ENCODE measurements at regions not wholly inside any gene's neighbourhood (a gene's known extent, or its start where the extent isn't known, plus 50 kb on each side); places are given as distances from the start of the nearest gene placed in this dataset.
"Not testable (repeated sequence)": the region's sequence is repeated elsewhere in the genome, so short reads cannot be mapped to it uniquely, and the experiment has no call there.

DNA sequence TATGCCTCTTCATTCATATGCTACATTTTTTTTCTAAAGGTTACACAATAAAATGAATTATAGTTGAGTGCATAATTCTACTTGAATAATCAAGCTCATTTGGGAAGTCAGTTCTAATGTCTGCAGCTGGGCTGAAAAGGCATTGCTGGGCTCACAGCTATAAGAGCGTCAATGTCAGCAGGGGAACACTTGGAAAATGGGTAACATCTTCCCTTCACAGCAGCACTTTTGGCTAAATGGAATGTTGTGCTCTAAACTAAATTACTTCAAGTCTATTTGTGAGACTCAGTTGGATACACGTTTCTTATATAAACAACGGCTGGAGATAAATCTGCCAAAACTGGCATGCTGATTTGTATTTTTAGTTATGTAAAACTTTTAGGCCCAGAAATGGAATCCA lies 357.8 kb downstream of the TBL1XR1 start:
- Histone ChIP-seq H3K9me3 (ENCODE audit: control insufficient read depth in 1 of 2, low read length in 2 of 2) (peaks cover 0 to 5% of the 10 kb centered on the region in 2 donors), H3K27me3 (ENCODE audit: low read depth, low read length) (no peaks in the 10 kb centered on the region), H3K4me1 (ENCODE audit: control insufficient read depth in 1 of 2, insufficient read depth in 2 of 2, low read length in 2 of 2) (no peaks in the 10 kb centered on the region), H3K4me3 (ENCODE audit: low read depth in 1 of 2, low read length in 2 of 2) (no peak overlapping the region), H3K36me3 (ENCODE audit: control insufficient read depth in 1 of 2, insufficient read depth in 2 of 2, low read length in 2 of 2) (no peaks in the 10 kb centered on the region), H3K27ac (ENCODE audit: low read length) (no peak overlapping the region)

DNA sequence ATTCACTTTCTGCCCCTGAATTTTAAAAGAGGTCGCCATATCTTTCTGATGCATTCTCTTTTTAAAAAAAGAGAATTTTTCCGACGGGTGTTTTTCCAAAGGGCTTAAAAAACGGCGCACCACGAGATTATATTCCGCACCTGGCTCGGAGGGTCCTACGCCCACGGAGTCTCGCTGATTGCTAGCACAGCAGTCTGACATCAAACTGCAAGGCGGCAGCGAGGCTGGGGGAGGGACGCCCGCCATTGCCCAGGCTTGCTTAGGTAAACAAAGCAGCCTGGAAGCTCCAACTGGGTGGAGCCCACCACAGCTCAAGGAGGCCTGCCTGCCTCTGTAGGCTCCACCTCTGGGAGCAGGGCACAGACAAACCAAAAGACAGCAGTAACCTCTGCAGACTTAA lies 370.0 kb downstream of the TBL1XR1 start:
- H3K4me1 ChIP-seq (ENCODE audit: control insufficient read depth in 1 of 2, insufficient read depth in 2 of 2, low read length in 2 of 2); H3K9me3 ChIP-seq (ENCODE audit: control insufficient read depth in 1 of 2, low read length in 2 of 2); H3K36me3 ChIP-seq (ENCODE audit: control insufficient read depth in 1 of 2, insufficient read depth in 2 of 2, low read length in 2 of 2); H3K27ac ChIP-seq (ENCODE audit: low read length); H3K4me3 ChIP-seq (ENCODE audit: low read depth in 1 of 2, low read length in 2 of 2); H3K27me3 ChIP-seq (ENCODE audit: low read depth, low read length): not testable (repeated sequence)

DNA sequence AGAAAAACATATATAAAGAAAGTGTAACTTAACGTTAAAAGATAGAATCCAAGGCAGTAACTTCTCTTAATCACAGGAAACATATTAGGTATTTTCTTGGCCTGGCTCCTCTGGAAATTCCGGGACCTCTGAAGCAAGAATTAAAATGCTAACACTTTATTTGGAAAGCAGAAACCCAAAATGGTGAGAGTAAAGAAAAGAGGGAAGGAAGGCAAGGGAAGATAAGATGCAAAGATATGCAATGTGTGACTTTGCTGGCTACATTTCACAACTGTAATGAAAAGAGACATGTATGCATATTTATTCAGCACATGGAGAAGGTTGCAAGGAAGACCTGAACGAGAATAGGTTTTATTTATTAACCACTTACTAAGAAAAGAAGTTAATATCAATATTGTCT lies 372.5 kb downstream of the TBL1XR1 start:
- Histone ChIP-seq H3K9me3 (ENCODE audit: control insufficient read depth in 1 of 2, low read length in 2 of 2) (peaks cover 2 to 7% of the 10 kb centered on the region in 2 donors), H3K27me3 (ENCODE audit: low read depth, low read length) (no peaks in the 10 kb centered on the region), H3K36me3 (ENCODE audit: control insufficient read depth in 1 of 2, insufficient read depth in 2 of 2, low read length in 2 of 2) (no peaks in the 10 kb centered on the region), H3K27ac (ENCODE audit: low read length) (no peak overlapping the region), H3K4me1 (ENCODE audit: control insufficient read depth in 1 of 2, insufficient read depth in 2 of 2, low read length in 2 of 2) (no peaks in the 10 kb centered on the region), H3K4me3 (ENCODE audit: low read depth in 1 of 2, low read length in 2 of 2) (no peak overlapping the region)

DNA sequence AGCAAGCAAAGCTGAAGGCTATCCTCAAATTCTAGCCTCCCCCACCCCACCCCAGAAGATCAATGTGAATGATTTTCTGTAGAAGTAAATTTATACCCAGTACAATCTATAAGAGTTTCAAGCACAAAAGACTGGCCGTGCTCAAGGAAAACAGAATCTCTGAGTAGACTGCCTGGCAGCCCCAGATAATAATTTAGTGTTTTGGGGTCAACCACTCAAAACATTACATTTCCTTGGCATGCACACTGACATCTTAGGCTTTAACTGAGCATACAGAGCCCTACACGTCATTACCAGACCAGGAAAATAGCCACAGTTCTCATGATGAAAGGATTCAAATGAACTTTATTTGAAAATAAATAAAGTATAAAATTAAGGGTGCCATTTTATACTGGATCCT lies 376.5 kb downstream of the TBL1XR1 start:
- Histone ChIP-seq H3K4me3 (ENCODE audit: low read depth in 1 of 2, low read length in 2 of 2) (no peak overlapping the region), H3K27me3 (ENCODE audit: low read depth, low read length) (no peaks in the 10 kb centered on the region), H3K4me1 (ENCODE audit: control insufficient read depth in 1 of 2, insufficient read depth in 2 of 2, low read length in 2 of 2) (no peaks in the 10 kb centered on the region), H3K9me3 (ENCODE audit: control insufficient read depth in 1 of 2, low read length in 2 of 2) (peaks cover 0 to 4% of the 10 kb centered on the region in 2 donors), H3K27ac (ENCODE audit: low read length) (no peak overlapping the region), H3K36me3 (ENCODE audit: control insufficient read depth in 1 of 2, insufficient read depth in 2 of 2, low read length in 2 of 2) (no peaks in the 10 kb centered on the region)

DNA sequence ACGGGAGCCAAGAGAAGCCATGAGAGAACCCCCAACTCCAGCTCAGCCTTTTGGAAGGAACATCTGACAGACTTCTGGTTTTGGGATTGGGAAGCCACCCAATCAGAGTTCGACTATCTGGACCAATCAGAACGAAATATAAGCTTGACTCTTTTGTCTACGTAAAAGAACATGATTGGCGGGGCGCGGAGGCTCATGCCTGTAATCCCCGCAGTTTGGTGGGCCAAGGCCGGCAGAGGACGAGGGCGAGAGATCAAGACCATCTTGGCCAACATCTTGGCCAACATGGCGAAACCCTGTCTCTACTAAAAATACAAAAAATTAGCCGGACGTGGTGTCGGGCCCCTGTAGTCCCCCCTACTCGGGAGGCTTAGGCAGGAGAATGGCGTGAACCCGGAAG lies 380.3 kb downstream of the TBL1XR1 start:
- Histone ChIP-seq H3K27ac (ENCODE audit: low read length) (no peak overlapping the region), H3K27me3 (ENCODE audit: low read depth, low read length) (no peaks in the 10 kb centered on the region), H3K4me1 (ENCODE audit: control insufficient read depth in 1 of 2, insufficient read depth in 2 of 2, low read length in 2 of 2) (no peaks in the 10 kb centered on the region), H3K9me3 (ENCODE audit: control insufficient read depth in 1 of 2, low read length in 2 of 2) (peaks cover 0 to 4% of the 10 kb centered on the region in 2 donors), H3K36me3 (ENCODE audit: control insufficient read depth in 1 of 2, insufficient read depth in 2 of 2, low read length in 2 of 2) (no peaks in the 10 kb centered on the region), H3K4me3 (ENCODE audit: low read depth in 1 of 2, low read length in 2 of 2) (no peak overlapping the region)

DNA sequence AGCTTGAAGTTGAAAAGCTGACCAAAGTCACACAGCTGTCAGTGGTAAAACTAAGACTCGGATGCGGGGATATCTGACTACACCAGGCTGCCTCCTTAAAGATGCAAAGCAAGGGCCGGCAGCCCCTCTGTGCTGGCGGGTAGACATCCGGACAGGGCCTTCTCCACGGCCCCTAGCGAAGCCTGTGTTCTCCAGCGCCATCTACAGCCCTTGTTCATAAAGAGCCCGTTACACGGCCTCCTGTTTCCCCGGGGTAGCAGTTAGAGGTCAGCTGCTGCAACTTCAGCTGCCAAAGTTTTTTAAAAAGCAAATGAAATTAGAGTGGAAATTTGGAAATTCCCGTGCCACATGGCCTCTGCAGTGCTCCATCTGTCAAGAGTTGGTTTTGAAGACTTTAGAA lies 383.0 kb downstream of the TBL1XR1 start:
- no peak overlapping the region for H3K4me3 ChIP-seq (ENCODE audit: low read depth in 1 of 2, low read length in 2 of 2)
- no peaks in the 10 kb centered on the region for H3K36me3 ChIP-seq (ENCODE audit: control insufficient read depth in 1 of 2, insufficient read depth in 2 of 2, low read length in 2 of 2)
- no peaks in the 10 kb centered on the region for H3K27me3 ChIP-seq (ENCODE audit: low read depth, low read length)
- no peak overlapping the region for H3K27ac ChIP-seq (ENCODE audit: low read length)
- no peaks in the 10 kb centered on the region for H3K4me1 ChIP-seq (ENCODE audit: control insufficient read depth in 1 of 2, insufficient read depth in 2 of 2, low read length in 2 of 2)
- no peaks in the 10 kb centered on the region for H3K9me3 ChIP-seq (ENCODE audit: control insufficient read depth in 1 of 2, low read length in 2 of 2)

DNA sequence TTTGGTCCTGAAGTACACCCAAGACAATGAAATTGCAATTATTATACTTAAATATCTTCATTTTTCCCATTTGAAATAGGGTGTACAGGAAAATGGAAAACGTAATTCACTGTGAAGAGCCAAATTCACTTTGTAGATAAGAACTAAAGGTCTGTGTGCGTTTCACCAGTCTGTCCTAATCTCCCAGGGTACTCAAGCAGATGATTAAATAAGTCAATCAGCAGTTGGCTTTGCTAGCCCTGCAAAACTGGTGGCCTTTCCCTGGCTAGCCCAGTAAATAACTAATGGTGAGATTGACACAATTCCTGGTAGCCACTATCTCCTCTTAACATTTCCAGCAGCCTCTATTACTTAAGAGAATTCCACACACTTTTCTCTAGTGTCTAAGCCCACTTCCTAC lies 389.3 kb downstream of the TBL1XR1 start:
- no peaks in the 10 kb centered on the region for H3K36me3 ChIP-seq (ENCODE audit: control insufficient read depth in 1 of 2, insufficient read depth in 2 of 2, low read length in 2 of 2)
- no peak overlapping the region for H3K4me3 ChIP-seq (ENCODE audit: low read depth in 1 of 2, low read length in 2 of 2)
- no peaks in the 10 kb centered on the region for H3K9me3 ChIP-seq (ENCODE audit: control insufficient read depth in 1 of 2, low read length in 2 of 2)
- no peaks in the 10 kb centered on the region for H3K27me3 ChIP-seq (ENCODE audit: low read depth, low read length)
- no peak overlapping the region for H3K27ac ChIP-seq (ENCODE audit: low read length)
- H3K4me1 ChIP-seq (ENCODE audit: control insufficient read depth in 1 of 2, insufficient read depth in 2 of 2, low read length in 2 of 2), result no peaks in the 10 kb centered on the region

DNA sequence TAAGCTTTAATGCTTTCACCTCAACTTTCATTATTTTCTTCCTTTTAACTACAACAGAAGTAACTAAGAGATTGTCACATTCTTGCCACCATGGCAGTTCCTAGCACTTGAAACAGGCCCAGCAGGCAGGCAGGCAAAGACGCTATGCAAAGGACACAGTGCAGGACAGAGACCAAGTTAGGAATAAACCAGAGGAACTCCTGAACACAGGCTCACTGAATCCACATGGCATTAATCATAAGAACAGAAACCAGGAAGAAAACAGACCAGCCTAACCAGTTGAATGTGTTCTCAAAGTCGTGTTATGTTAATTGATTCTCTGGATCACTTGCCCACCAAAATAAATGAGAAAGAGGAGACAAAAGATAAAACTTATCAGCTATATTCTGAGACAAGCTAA lies 397.6 kb downstream of the TBL1XR1 start:
- Histone ChIP-seq H3K27ac (ENCODE audit: low read length) (no peak overlapping the region), H3K4me1 (ENCODE audit: control insufficient read depth in 1 of 2, insufficient read depth in 2 of 2, low read length in 2 of 2) (no peaks in the 10 kb centered on the region), H3K27me3 (ENCODE audit: low read depth, low read length) (no peaks in the 10 kb centered on the region), H3K36me3 (ENCODE audit: control insufficient read depth in 1 of 2, insufficient read depth in 2 of 2, low read length in 2 of 2) (no peaks in the 10 kb centered on the region), H3K9me3 (ENCODE audit: control insufficient read depth in 1 of 2, low read length in 2 of 2) (no peaks in the 10 kb centered on the region), H3K4me3 (ENCODE audit: low read depth in 1 of 2, low read length in 2 of 2) (no peak overlapping the region)

DNA sequence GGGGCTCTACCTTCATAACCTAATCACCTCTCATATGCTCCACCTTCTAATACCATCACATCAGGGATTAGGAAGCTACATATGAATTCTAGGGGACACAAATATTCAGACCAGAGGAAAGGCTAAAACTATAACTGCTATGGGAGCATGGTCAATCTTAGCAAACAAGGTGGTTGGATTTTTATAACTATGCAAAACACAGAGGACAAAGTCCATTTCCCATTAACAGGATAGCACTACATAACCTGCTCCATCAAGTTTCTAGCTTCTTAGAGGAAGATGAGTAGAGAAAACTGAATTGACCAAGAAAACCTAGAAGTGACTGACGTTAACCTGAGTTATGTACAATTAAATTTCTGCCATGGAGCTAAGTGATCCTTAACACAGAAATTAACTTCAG lies 398.6 kb downstream of the TBL1XR1 start:
- no peaks in the 10 kb centered on the region for H3K9me3 ChIP-seq (ENCODE audit: control insufficient read depth in 1 of 2, low read length in 2 of 2)
- no peaks in the 10 kb centered on the region for H3K4me1 ChIP-seq (ENCODE audit: control insufficient read depth in 1 of 2, insufficient read depth in 2 of 2, low read length in 2 of 2)

DNA sequence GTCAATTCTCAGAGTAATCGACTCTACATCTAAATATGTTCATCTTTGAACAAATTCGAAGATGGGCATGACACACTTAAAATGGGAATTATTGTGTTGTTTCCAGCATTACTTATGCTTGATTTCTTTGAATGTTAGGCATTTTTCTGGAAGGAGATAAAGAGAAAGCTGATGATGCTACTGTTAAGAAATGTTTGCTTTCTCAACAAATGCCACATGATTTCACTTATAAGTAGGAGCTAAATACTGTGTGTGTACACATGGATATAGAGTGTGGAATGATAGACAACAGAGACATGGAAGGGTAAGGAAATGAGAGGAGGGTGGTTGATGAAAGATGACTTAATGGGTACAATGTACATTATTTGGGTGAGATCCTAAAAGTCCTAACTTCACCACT lies 400.9 kb downstream of the TBL1XR1 start:
- no peaks in the 10 kb centered on the region for H3K27me3 ChIP-seq (ENCODE audit: low read depth, low read length)
- H3K4me3 ChIP-seq (ENCODE audit: low read depth in 1 of 2, low read length in 2 of 2), result no peak overlapping the region
- H3K4me1 ChIP-seq (ENCODE audit: control insufficient read depth in 1 of 2, insufficient read depth in 2 of 2, low read length in 2 of 2), result no peaks in the 10 kb centered on the region
- H3K27ac ChIP-seq (ENCODE audit: low read length), result no peak overlapping the region
- H3K9me3 ChIP-seq (ENCODE audit: control insufficient read depth in 1 of 2, low read length in 2 of 2), result no peaks in the 10 kb centered on the region
- H3K36me3 ChIP-seq (ENCODE audit: control insufficient read depth in 1 of 2, insufficient read depth in 2 of 2, low read length in 2 of 2), result no peaks in the 10 kb centered on the region

More for the DNA sequence above, 398.6 kb downstream of the TBL1XR1 start:
- Histone ChIP-seq H3K27me3 (ENCODE audit: low read depth, low read length) (no peaks in the 10 kb centered on the region), H3K4me3 (ENCODE audit: low read depth in 1 of 2, low read length in 2 of 2) (no peak overlapping the region), H3K27ac (ENCODE audit: low read length) (no peak overlapping the region), H3K36me3 (ENCODE audit: control insufficient read depth in 1 of 2, insufficient read depth in 2 of 2, low read length in 2 of 2) (no peaks in the 10 kb centered on the region)

DNA sequence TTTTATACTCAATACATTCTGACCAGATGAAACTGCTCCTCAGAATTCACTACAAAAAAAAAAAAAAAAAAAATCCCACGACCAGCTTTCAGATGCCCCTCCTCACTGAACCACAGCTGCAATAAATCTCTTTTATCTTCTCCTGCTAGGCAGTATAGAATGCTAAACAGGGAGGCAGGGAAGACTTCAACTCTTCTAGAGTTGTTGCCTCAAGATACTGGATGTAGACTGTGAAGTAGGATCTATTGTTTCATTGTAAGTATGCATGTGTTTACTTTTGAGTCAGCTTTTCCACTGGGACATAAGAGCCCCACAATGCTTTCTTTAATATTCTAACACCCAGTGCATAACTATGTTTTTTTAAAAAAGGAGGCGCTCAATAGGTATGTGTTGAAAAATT lies 401.4 kb downstream of the TBL1XR1 start:
- Histone ChIP-seq H3K4me1 (ENCODE audit: control insufficient read depth in 1 of 2, insufficient read depth in 2 of 2, low read length in 2 of 2) (no peaks in the 10 kb centered on the region), H3K27me3 (ENCODE audit: low read depth, low read length) (no peaks in the 10 kb centered on the region)

DNA sequence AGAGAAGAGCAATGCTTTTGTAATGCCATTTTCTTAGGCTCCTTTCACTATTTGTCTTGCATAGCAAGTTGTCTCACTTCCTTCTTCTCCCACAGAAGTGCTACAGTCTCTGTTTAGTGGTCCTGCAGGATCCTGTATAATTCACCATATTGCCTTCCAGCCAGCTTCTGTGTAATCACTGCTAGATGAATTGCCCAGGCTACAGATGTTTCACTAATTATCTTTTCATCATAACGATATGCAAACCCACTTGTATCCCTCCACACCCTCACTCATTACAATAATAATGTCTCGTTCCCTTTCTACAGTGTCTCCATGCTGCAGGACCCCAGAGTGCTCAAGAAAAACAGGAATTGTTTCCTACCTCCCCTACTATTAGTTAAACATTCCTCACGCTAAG lies 402.9 kb downstream of the TBL1XR1 start:
- Histone ChIP-seq H3K9me3 (ENCODE audit: control insufficient read depth in 1 of 2, low read length in 2 of 2) (no peaks in the 10 kb centered on the region), H3K27ac (ENCODE audit: low read length) (no peak overlapping the region), H3K4me3 (ENCODE audit: low read depth in 1 of 2, low read length in 2 of 2) (no peak overlapping the region)

More for the DNA sequence above, 401.4 kb downstream of the TBL1XR1 start:
- no peak overlapping the region for H3K27ac ChIP-seq (ENCODE audit: low read length)
- H3K9me3 ChIP-seq (ENCODE audit: control insufficient read depth in 1 of 2, low read length in 2 of 2), result no peaks in the 10 kb centered on the region
- H3K4me3 ChIP-seq (ENCODE audit: low read depth in 1 of 2, low read length in 2 of 2), result no peak overlapping the region
- no peaks in the 10 kb centered on the region for H3K36me3 ChIP-seq (ENCODE audit: control insufficient read depth in 1 of 2, insufficient read depth in 2 of 2, low read length in 2 of 2)

More for the DNA sequence above, 402.9 kb downstream of the TBL1XR1 start:
- H3K27me3 ChIP-seq (ENCODE audit: low read depth, low read length), result no peaks in the 10 kb centered on the region
- H3K4me1 ChIP-seq (ENCODE audit: control insufficient read depth in 1 of 2, insufficient read depth in 2 of 2, low read length in 2 of 2), result no peaks in the 10 kb centered on the region
- H3K36me3 ChIP-seq (ENCODE audit: control insufficient read depth in 1 of 2, insufficient read depth in 2 of 2, low read length in 2 of 2), result no peaks in the 10 kb centered on the region

Measured in muscle layer of duodenum (tissue), 2 donors.